OCI-LY3 (cell line): ENCODE measurements at regions not wholly inside any gene's neighbourhood (a gene's known extent, or its start where the extent isn't known, plus 50 kb on each side); places are given as distances from the start of the nearest gene placed in this dataset.

Source experiments
- CTCF ChIP-seq: fragments of 200-600, 300-600 bp; sonication (generic); IDR thresholded peaks from 2 replicates; pipeline ENCODE4 v1.5.1; 2014; ENCODE audit warnings: antibody characterized with exemption, low read length, low read depth
- EZH2phosphoT487 ChIP-seq: fragments of 200-600 bp; shearing (Covaris generic); IDR thresholded peaks from 2 replicates; pipeline ENCODE4 v1.6.1; 2018; ENCODE audit warnings: antibody characterized with exemption, mixed run types, low read depth

- TF ChIP-seq CTCF, result no peak
- no peak for TF ChIP-seq EZH2phosphoT487
These were observed 201.9 kb downstream of the WNT5A start for GRCh38 chr3:55285156-55285555.
